ENCODE measurements at regions not wholly inside any gene's neighbourhood (a gene's known extent, or its start where the extent isn't known, plus 50 kb on each side); places are given as distances from the start of the nearest gene placed in this dataset.

- TF ChIP-seq CTCF (IDR thresholded peaks at IDR 0.05), result no peak
- TF ChIP-seq POLR2A (IDR thresholded peaks at IDR 0.05), result no peak
Measured at GRCh38 chrX:96474741-96475125, 209.9 kb upstream of the DIAPH2 start.
